Progenitor cell of endocrine pancreas (in vitro differentiated cells): ENCODE measurements at regions not wholly inside any gene's neighbourhood (a gene's known extent, or its start where the extent isn't known, plus 50 kb on each side); places are given as distances from the start of the nearest gene placed in this dataset.

Experiments used
- DNase-seq: peaks from one replicate; pipeline ENCODE4 v3.0.0; 2021; ENCODE audit warnings: low spot score; ENCODE audit not compliant: unreplicated experiment
- H3K27ac Mint-ChIP-seq: 2 replicates; pipeline ENCODE4 v1.8.0; 2021; ENCODE audit warnings: mild to moderate bottlenecking, moderate library complexity, mixed read lengths
- H3K27me3 Mint-ChIP-seq: 2 replicates; pipeline ENCODE4 v1.8.0; 2021; ENCODE audit warnings: mixed read lengths
- H3K36me3 Mint-ChIP-seq: 2 replicates; pipeline ENCODE4 v1.8.0; 2022; ENCODE audit warnings: mixed read lengths; ENCODE audit not compliant: insufficient read depth
- H3K4me1 Mint-ChIP-seq: 2 replicates; pipeline ENCODE4 v1.8.0; 2021; ENCODE audit warnings: low read depth, mixed read lengths
- H3K4me3 Mint-ChIP-seq: 2 replicates; pipeline ENCODE4 v1.8.0; 2021; ENCODE audit warnings: low read depth, mild to moderate bottlenecking, moderate library complexity, mixed read lengths
- H3K9me3 Mint-ChIP-seq: 2 replicates; pipeline ENCODE4 v1.8.0; 2021; ENCODE audit warnings: low read depth, mixed read lengths
- TF ChIP-seq, protein P1 (sequence below): fragments of 200-600 bp; sonication (generic); IDR thresholded peaks from one replicate; pipeline ENCODE4 v1.5.0; 2021; ENCODE audit warnings: antibody characterized with exemption, mild to moderate bottlenecking; ENCODE audit not compliant: unreplicated experiment

DNA sequence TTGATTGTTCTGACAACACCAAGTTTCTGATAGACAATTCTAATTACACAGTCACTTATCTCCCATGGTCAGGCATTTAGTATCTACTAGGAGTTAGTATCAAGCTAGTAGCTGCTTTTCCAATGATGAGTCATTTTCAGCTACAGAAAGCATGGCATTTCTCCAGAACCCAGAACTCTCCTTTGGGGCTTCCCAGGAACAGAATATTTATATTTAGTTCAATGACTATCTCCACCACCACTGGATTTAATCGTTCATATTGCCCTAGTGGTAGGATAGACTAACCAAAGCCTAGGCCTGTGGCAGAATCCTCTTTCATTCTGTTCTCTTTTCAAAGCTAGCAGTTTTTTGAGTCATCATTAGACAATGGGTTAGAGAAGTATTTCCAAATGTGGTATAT, 569.4 kb downstream of the GABRG1 start:
- Mint-ChIP-seq H3K4me3 (no peak overlapping the region), H3K36me3 (no peaks in the 10 kb centered on the region), H3K9me3 (no peaks in the 10 kb centered on the region), H3K27me3 (no peaks in the 10 kb centered on the region), H3K4me1 (no peaks in the 10 kb centered on the region), H3K27ac (no peak overlapping the region)
- no peak for DNase-seq
- TF ChIP-seq, protein P1, sequence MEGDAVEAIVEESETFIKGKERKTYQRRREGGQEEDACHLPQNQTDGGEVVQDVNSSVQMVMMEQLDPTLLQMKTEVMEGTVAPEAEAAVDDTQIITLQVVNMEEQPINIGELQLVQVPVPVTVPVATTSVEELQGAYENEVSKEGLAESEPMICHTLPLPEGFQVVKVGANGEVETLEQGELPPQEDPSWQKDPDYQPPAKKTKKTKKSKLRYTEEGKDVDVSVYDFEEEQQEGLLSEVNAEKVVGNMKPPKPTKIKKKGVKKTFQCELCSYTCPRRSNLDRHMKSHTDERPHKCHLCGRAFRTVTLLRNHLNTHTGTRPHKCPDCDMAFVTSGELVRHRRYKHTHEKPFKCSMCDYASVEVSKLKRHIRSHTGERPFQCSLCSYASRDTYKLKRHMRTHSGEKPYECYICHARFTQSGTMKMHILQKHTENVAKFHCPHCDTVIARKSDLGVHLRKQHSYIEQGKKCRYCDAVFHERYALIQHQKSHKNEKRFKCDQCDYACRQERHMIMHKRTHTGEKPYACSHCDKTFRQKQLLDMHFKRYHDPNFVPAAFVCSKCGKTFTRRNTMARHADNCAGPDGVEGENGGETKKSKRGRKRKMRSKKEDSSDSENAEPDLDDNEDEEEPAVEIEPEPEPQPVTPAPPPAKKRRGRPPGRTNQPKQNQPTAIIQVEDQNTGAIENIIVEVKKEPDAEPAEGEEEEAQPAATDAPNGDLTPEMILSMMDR, result no peak

DNA sequence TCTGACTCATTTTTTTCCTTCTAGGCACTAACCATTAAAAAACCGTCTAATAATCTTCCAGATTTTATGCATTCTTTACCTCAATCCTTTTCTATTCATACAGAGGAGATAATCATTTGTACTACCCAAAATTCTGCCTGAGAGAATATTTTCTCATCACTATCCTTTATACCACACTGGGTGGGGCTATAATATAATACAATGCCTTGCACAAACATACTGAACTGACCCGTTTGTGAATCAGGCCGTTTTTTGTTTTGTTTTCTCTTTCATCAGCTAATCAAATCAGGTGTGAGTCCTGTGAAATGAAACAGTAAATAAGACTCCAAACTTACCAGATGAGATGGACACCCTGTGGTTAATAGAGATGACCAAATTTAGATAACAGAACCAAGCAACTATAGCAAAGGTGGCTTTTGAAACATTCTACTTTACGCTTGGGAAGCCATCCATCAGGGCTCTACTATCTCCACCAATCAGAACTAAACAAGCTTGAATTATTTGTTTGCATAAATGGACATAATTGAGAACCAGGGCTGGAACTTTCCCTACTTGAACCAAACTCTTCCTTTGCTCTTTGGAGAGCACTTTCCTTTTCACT, 573.0 kb downstream of the GABRG1 start:
- Mint-ChIP-seq H3K36me3 (no peaks in the 10 kb centered on the region), H3K4me3 (no peak overlapping the region), H3K9me3 (no peaks in the 10 kb centered on the region), H3K27ac (no peak overlapping the region), H3K27me3 (no peaks in the 10 kb centered on the region), H3K4me1 (no peaks in the 10 kb centered on the region)
- TF ChIP-seq, protein P1, result no peak
- no peak for DNase-seq

DNA sequence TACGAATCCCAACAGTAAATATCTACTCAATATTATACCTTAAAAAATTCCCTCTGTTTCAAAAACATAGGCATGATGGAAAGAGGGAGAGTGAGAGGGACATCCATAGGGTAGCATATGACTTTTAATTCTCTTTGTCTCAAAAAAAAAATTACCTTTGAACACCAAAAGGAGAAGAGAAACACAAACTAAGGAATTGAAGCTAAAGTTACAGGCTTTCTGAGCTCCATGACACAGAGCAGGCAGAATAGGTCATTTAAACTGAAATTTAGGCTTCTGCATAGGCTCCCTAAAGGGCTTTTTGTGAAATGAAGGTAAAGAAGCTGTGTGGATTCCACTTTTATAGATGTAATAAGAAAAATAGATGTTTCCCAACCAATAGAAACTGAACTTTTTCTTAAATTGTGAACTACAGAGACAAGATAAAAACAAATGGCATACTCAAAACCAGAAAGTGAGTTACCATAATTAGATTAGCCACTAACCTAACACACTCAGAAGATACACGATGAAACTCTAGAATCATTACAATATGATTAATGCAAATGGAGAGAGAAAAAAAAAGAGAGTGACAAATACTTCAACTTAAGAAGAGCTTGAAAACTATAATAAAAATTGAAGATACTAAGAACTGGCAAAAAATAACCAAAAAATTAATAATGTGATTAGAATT, 584.6 kb downstream of the GABRG1 start:
- H3K4me3 Mint-ChIP-seq, result no peak overlapping the region
- no peaks in the 10 kb centered on the region for H3K4me1 Mint-ChIP-seq
- no peaks in the 10 kb centered on the region for H3K27me3 Mint-ChIP-seq
- TF ChIP-seq, protein P1, result no peak
- no peak for DNase-seq
- H3K36me3 Mint-ChIP-seq, result no peaks in the 10 kb centered on the region
- H3K9me3 Mint-ChIP-seq, result peaks cover 9% of the 10 kb centered on the region
- H3K27ac Mint-ChIP-seq, result no peak overlapping the region

DNA sequence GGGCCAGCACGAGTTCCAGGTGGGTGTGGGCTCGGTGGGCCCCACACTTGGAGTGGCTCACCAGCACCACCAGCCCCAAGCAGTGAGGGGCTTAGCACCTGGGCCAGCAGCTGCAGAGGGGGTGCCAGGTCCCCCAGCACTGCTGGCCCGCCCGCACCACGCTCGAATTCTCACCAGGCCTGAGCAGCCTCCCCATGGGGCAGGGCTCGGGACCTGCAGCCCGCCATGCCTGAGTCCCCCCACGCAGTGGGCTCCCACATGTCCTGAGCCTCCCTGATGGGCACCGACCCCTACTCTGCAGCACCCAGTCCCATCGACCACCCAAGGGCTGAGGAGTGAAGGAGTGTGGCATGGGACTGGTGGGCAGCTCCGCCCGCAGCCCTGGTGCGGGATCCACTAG, 593.4 kb downstream of the GABRG1 start:
- Mint-ChIP-seq H3K9me3 (peaks cover 7% of the 10 kb centered on the region), H3K27me3 (no peaks in the 10 kb centered on the region), H3K4me1 (no peaks in the 10 kb centered on the region), H3K4me3 (no peak overlapping the region), H3K27ac (no peak overlapping the region), H3K36me3 (peaks cover 2% of the 10 kb centered on the region)
- TF ChIP-seq, protein P1, result no peak
- DNase-seq, result no peak

DNA sequence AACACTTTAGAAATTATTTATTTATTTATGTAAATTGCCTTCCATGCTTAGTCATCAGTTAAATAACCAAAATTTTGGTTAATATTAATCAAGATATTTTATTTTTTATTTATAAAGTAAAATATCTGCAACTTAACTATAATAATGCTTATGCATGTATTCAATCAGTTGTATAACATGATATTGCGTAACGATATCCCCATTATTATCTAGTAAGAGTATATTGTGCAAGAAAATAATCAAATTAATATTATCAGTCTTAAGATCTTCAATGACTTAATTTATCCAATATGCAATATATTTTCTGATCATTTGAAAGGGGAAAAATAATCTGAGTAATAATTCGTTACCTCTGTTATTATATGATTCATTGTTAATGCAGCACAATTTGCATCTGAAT, 596.7 kb downstream of the GABRG1 start:
- Mint-ChIP-seq H3K27ac (no peak overlapping the region), H3K36me3 (peaks cover 2% of the 10 kb centered on the region), H3K27me3 (no peaks in the 10 kb centered on the region), H3K9me3 (peaks cover 7% of the 10 kb centered on the region), H3K4me1 (peaks cover 1% of the 10 kb centered on the region), H3K4me3 (no peak overlapping the region)
- no peak for DNase-seq
- TF ChIP-seq, protein P1, result no peak
